HEK293T (cell line): ENCODE measurements at regions not wholly inside any gene's neighbourhood (a gene's known extent, or its start where the extent isn't known, plus 50 kb on each side); places are given as distances from the start of the nearest gene placed in this dataset.

Experiments
- FOXK2 ChIP-seq: fragments of 450-650 bp; IDR thresholded peaks from 2 replicates; pipeline ENCODE4 v1.6.1; 2016; ENCODE audit warnings: mild to moderate bottlenecking
- L3MBTL2 ChIP-seq: fragments of 450-650 bp; conservative IDR thresholded peaks from 2 replicates; pipeline ENCODE4 v1.6.1; 2016; ENCODE audit warnings: mild to moderate bottlenecking
- SP1 ChIP-seq: fragments of 450-650 bp; IDR thresholded peaks from 2 replicates; pipeline ENCODE4 v1.6.1; 2017
- TARDBP ChIP-seq: fragments of 450-650 bp; IDR thresholded peaks from 2 replicates; pipeline ENCODE4 v1.6.1; 2016
- TF ChIP-seq, protein P1 (sequence below): fragments of 450-650 bp; IDR thresholded peaks from 2 replicates; pipeline ENCODE4 v1.6.1; 2016

DNA sequence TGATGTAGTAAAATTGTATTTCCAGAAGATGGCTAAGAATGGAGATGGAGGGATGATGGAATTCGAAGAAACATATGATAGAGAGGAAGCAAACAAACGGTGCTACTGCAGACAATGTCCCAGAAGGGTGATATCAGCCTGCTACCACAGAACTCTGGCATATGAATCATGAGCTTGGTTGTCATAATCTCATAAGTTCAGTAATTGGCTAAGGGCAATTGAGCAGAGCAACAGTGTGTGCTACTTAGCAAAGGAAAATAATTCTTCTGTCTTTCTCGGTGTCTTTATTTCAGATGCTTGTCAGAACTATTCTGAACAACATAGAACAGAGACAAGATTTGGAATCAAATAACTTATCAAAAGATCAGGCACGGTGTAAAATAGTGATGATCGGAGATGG lies 407.3 kb downstream of the GBE1 start:
- TF ChIP-seq, protein P1, sequence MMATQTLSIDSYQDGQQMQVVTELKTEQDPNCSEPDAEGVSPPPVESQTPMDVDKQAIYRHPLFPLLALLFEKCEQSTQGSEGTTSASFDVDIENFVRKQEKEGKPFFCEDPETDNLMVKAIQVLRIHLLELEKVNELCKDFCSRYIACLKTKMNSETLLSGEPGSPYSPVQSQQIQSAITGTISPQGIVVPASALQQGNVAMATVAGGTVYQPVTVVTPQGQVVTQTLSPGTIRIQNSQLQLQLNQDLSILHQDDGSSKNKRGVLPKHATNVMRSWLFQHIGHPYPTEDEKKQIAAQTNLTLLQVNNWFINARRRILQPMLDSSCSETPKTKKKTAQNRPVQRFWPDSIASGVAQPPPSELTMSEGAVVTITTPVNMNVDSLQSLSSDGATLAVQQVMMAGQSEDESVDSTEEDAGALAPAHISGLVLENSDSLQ = no peak
- TF ChIP-seq TARDBP (no peak), FOXK2 (no peak), L3MBTL2 (no peak), SP1 (no peak)
